Stimulated activated CD4-positive, alpha-beta T cell treated with anti-CD3 and anti-CD28 coated beads, Interleukin-15, amount 100 ng/mL, for 48 hours (primary cell): ENCODE measurements at regions not wholly inside any gene's neighbourhood (a gene's known extent, or its start where the extent isn't known, plus 50 kb on each side); places are given as distances from the start of the nearest gene placed in this dataset.
"Not testable (repeated sequence)": the region's sequence is repeated elsewhere in the genome, so short reads cannot be mapped to it uniquely, and the experiment has no call there.

Source experiments
- DNase-seq, 2 donors: peaks; one replicate each; pipeline ENCODE4 v3.0.0-alpha.2; 2020; ENCODE audit warnings: low read depth in 2 of 2

DNA sequence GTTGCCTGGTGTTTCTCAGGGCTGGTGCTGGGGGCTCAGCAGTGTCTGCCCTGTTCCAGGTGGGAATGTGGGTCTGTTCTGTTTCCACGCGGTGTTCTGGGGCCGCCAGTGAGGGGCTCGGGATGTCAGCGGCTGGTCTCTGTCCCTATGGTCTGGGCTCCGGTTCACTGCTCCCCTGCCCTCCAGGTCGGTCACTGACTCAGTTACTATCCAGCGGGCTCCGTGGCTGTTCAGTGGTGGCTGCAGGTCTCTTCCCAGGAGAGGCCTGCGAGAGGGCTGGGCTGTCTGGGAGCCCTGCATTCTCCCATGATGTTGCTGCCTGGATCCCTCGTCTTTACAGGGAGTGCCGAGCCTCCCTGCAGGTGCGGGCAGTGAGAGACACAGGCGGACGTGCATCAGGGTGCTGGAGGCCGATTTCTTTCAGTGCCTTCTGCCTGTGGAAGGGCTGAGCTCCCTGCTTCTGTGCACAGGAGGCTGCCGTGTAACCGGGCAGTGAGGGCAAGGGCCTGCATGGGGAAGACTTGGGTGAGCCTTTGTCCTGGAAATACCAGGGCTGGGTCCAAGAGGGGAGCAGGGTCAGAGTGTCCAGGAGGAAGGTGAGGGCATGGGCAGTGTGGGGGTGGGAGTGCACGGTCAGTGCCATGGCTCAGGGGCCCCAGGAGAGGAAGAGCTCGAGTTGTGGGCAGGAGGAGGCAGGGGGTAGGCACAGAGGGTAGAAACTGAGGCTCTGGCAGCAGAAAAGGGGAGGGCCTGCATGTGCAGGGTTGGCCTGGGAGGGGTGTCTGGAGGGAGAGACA, 391.0 kb downstream of the TMEM121 start:
- DNase-seq, result not testable (repeated sequence)

DNA sequence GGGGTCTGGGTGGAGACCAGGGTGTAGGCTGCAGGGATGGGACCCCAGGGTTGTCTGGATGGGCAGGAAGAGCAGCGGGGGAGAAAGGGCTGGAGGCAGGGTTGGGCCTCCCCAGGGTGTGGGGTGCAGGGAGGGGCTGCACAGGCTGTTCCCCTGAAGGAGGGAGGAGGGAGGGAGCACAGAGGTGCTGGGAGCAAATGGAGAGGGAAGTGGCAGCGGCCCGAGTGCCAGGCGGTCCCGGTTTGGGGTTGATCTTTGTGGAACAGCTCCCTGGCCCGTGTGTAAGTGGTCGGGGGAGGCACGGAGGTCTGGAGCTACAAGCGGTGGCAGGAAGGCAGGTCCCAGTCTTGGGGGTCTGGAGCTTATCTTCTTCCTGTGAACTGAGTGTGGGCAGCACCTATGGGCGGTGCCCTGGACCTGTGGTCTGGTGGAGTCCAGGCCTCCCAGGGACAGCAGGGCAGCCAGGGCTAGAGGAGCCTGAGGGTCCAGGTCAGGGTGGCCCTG, 391.6 kb downstream of the TMEM121 start:
- DNase-seq, result no peak

DNA sequence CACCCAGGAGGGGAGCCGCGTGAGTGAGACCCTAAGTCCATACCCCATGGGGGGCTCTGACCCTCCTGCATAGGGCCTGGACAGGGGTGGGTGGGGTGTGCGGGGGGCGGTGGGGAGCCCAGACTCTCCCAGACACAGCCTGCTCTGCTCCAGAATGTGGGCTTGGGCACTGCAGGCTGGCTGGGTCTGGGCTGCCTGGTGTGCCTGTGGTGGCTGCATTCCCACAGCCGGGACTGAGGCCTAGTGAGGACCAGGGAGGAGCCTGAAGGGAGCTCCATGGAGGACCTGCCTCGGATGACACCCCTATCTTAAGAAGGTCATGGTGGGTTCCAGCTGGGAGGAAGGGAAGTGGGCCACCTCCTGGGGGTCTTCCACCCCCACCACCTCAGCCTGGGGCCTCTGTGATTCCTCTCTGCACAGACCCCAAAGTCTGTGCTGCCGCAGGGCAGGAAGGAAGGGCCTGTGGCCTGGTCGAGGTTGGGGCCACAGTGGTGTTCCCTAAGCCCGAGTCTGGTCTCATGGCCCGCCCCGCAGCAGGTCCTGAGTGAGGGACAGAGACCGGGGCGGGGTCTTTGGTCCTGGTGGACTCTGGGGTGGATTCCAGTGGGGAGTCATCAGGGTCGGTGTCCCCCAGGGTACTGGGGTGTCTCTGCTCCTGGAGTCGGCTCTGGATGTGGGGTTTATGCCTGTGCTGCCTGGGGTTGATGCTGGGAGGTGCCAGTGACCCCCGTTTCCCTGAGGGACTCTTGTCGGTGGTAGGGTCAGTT, 392.3 kb downstream of the TMEM121 start:
- no peak for DNase-seq

DNA sequence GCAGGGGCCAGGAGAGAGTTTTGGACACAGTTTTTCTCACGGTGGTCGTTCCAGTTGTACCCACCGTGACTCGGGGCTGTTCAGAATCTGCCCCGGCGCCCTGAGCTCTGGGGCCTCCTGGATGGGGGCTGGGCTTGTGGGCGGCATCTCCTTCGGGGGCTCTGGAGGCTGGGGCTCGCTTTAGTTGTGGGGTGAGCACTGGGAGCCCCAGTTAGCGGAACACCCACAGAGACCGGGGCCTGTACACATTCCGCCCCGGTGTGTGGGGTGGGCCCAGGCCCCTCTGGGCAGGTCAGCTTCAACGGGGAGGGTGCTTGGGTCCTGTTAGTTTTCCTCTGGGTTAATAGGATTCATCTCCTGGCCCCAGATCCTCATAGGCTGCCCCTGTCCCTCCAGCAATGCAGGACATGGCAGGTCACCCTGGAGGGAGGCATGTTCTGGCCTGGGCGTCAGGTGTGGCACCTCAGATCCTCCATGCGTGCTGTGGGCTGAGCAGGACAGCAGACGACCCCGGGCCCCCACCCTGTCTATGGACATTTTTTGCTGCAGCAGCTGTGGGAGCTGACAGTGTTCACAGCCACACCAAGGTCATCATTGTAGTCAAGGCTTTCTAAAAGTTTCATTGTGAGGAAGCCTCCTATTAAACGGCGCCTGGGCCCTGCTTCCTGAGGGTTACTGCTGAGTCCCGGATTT, 393.2 kb downstream of the TMEM121 start:
- no peak for DNase-seq

DNA sequence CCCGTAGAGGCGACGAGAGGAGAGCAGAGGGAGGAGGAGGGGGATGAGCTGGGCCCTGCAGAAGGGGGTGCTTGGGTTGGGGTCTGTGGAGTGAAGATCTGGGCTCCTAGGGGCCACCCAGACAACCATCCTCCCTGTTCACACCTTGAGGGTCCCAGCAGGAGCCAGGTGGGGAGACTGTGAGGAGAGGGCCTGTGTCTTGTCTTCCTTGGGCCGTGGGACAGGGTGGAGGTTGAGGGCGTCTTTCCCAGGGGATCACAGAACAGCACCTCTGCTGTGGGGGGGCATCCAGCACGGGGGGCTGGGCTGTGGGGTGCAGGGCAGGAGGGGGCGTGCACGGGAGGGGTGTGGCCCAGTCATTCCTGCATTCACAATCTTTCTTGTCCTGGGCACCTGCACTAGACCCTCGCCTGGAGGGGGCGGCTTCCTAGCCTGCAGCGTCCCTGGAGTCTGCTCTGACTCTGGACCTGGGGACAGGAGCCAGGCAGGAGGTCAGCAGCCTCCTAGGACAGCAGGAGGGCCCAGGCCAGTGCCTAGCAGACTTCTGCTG, 393.8 kb downstream of the TMEM121 start:
- not testable (repeated sequence) for DNase-seq

DNA sequence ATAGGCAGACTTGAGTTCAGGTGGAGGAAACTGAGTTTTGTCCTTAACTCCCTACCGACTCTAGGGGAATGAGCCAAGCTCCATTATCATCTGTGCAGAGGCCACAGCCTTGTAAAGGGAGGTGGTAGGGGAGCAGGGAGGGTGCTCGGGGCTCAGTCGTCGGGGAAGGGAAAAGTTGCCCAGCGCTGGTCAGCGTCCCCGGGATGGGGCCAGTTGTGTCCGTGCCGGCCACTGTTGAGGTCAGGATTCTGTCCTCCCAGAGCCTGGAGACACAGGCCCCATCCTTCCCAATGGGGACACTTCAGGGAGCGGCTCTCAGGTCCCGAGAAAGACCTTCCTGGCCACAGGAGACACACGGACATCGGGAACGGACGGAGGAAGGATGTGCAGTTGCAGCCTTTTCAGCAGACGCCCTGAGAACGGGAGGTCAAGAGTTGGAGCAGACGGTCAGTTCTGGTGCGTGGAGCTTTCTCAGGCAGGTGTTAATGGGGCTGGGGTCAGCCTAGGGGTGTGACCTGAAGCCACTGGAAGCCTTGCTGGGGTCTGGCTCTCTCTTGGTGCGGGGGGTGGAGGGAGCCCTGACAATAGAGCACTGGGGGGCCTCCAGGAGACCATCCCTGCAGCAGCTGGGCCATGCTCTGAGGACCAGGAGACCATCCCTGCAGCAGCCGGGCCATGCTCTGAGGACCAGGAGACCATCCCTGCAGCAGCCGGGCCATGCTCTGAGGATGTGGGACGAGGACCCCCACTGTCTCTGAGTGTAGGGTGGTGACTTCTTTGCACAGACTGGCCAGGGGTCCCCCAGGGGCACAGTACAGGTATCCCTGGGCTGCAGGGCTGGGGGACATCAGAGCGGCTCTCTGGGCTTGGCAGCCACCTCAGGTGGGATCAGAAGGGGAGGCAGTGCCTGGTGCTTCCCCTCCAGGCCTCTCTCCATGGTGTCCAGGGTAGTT, 394.7 kb downstream of the TMEM121 start:
- DNase-seq, result not testable (repeated sequence)

DNA sequence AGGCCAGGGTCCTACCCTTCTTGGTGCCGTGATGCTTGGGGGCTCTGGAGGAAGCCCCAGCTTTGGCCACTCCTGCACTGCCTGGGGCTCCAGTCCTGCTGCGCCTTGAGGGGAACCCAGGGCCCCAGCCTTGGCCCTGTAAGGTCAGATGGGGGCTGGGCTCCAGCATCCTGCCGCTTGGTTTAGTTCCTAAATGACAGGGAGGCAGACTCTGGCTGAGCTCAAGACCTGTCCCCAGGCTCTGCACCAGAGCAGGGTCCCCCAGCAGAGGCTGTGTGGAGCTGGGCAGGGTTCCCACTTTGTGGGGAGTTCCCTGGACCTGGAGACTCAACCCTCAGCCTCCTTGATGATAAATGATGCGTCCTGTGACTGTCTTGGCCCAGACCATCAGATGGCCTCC, 395.4 kb downstream of the TMEM121 start:
- not testable (repeated sequence) for DNase-seq

DNA sequence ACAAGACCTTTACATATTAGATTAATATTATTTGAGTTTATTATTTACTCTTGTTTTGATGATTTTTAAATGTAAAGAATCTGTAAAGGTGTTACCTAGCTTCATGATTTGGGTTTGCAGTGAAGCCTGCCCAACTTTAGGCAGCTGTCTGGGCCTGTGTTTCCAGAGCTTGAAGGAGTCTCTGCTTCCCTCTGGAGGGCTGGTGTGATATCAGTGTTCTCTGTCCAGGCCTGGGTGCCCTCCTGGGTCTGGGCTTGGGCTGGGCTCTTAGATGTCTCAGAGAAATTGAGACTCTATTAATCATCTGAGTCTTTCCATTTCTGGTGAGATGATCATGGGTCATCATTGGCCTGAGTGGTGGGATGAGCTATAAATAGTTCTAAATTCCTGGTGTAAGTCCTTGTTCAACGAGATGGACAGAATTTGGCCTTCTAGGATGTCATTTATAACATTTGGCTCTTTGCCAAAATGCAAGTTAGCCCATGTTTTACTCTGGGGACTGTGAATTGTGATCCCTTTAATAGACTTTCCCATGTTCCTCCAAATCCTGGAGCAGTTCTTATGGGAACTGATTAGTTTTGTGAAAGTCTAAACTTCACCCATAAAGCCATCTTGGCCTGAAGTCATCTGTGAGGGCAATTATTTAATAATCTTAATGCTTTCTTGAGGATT, 397.3 kb downstream of the TMEM121 start:
- DNase-seq, result not testable (repeated sequence)

DNA sequence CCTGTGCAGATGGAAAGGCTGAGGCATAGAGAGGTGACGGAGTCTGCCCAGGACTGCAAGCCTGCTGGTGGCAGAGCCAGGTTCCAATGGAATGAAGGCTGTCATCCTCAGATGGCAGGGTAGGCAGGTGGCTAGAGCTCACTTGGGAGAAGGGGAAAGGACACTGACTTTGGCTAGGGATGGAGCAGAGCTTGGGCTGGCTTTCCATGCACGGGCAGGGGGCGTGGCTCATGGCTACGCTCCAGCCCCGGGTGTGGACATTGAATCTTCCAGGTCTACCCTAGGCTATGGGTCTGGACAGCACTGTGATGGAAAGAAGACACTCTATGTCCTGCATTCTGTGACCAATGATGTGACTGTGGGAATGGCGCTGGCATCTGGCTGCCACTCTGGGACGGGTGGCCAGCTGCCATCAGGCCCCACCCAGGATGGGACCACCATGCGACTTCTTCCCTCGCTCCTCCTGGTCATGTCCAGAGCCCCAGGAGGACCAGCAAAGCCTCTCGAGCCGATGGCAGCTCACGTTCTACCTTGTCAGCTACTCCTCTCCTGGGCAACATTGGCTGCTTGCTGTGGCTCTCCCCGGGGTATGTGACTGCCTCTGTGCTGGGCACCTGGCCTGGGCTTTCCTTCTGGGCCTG, 398.7 kb downstream of the TMEM121 start:
- DNase-seq, result no peak

DNA sequence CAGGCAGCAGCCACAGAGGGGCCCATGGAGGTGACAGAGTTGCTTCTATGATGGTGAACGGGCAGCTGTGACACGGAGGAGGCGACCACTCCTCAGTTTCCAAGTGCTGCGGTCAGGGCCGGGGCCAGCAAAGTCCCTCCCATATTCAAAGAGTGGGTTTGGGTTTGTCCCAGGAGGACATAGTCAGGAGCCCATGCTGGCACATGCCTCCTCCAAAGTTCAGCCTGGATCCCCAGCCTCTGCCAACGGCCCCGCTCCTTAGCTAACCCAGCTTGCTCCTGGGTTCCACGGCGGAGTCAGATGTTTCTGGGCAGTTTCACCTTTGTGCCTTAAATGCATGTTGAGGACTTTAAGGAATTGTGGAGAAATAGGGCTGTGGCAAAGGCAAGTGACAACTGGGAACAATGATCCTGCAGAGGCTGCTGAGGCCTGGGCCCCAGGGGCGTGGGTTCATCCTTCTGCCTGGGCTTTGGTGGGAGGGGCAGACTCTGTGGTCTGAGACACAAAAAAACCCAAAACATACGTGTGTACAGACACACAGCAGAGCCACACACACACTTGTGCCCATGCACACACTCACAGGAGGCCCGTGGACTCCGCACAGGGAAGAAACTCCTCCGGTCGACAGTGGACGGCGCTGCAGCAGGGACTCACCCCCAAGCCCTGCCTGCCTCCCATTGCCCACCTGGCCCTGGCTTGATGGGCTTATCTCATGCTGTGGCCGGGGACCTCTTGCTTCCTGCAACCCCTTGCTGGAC, 399.4 kb downstream of the TMEM121 start:
- no peak for DNase-seq

DNA sequence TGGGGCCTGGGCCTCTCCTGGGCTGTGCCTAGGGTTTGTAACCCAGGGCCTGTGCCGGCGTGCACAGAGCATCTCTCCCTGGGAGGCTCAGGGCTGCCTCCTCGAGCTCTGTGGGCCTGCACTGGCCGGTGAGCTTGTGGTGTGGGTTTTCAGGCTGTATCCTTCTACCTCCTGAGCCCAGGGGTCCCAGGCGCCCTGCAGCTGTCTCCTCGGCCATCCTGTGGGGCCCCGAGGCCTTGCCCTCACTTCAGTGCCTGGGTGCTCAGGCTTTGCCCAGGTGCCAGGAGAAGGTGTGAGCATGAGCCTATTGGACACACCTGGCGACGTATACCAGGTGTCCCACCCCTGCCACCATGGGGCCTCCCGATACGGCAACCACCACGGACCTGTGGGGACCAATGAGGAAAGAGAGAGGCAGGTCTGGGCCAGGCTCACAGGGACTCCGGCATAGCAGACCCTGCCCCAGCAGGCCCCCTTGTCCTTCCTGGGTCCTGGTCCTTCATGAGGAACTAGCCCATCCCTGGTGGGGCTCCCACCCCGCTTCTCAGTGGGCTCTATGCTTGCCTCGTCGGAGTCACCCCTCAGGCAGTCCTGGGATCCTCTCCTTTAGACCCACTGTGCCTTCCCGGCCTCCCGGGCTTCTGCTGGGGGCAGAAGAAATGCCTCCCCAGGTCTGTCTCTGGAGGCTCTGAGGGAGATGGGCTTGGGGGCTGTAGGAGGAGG, 400.2 kb downstream of the TMEM121 start:
- no peak for DNase-seq

DNA sequence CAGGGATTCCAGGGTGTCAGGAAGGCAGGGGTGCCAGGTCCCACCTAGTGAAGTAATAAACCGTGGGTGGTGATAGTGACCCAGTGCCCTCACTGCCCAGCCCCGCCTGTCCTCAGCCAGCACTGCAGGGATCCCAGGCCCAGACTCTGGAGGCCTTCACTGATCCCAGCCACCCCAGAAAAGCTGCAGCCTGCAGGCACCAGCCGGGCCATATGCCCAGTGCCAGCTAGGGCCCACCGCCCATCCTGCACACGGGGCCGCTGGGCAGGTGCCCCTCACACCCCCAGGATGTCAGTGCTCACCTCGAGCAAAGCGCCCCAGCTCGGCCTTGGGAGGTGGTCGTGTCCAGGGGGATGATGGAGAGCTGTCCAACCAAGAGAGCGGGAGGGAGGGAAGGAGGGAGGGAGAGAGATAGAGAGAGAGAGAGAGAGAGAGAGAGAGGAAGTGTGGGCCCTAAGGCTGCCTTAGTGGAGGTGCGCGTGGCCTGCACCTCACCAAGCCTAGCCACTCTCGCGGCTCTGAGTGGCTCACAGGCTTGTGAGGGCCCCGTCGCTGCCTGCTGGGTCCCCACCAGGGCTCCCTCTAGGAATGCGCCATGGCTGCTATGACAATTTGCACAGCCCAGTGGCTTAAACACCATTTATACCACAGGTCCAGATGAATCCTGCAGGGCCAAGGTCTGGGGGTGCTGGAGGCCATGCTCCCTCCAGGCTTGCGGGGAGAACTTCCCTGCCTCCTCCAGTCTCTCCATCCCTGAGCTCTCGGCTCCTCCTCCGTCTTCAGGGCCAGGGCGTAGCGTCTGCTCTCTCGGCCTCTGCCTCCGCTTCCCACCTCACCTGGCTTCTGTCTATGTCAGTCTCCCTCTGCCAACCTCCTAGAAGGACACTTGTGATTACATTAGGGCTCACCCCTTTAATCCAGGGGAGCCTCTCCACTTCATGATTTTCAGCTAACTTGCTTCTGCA, 401.0 kb downstream of the TMEM121 start:
- no peak for DNase-seq

DNA sequence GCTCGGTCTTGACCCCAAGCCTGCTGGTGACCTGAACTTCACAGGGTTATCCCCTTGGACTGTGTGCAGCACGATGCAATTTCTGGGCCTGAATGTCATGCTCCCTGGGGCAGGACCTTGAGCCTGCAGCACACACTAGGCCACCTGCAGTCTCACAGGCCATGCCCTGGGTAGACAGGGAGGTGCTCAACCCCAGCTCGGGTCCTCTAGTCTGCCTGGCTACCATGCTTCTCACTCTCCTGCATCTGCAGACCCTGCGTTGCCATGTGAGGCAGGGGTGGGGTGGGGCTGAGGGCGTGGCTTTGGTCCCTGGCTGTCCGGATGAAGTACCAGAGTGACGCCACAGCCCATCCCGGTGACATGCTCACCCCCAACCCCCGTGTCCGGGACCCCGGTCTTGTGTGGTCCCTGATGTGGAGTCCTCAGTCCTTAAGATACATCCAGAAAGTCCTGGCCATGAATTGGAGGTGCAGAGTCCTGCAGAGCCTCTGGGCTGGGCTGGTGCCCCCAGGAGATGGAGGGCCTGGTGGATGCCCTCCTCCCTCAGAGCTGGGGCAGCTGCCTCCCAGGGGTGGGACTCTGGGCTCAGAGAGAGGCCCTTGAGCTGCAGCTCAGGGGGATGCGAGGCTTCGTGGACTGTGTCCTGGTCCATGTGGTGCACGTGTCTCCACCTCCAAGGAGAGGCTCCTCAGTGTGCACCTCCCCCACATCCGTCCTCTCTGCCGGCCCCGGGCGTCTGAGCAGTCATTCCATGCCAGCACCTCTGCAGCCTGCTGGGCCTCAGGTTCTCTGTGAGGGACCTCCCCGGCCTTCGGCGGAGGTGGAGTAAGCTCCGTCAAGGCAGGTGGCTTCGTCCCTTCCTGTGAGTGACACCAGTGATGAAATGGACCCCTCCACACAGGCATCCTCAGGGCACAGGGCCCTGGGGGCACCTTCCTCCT, 402.1 kb downstream of the TMEM121 start:
- not testable (repeated sequence) for DNase-seq

DNA sequence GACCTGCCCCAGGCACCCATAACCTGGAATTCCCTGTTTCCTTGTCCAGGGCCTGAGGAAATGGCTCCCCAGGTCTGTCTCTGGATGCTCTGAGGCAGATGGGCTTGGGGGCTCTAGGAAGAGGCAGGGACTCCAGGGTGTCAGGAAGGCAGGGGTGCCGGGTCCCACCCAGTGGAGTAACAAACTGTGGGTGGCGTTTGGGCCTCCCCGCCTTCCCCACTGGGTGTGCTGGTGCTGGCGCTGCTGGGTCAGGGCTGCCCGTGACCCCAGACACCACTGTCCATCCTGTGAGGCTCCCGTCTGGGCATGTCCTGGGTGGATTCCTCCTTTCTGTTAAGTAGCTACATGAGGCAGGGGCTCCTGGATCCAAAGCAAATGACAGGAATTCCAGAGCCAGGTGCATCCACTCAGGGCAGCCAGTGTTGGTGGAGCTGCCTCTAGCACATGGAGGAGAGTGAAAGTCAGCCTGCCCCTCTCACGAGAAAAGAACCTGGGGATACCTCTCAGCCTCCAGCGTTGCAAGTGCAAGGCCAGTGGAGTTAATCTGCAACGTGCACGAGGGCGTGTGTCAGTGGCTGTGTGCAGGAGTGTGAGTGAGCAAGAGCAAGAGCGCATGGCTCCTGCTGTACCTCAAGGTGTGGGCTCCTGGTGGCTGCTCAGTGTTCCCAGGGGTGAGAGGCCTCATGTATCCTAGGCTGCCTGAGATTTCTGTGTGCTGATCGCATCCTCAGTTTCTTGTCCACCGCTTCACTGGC, 403.1 kb downstream of the TMEM121 start:
- no peak for DNase-seq

DNA sequence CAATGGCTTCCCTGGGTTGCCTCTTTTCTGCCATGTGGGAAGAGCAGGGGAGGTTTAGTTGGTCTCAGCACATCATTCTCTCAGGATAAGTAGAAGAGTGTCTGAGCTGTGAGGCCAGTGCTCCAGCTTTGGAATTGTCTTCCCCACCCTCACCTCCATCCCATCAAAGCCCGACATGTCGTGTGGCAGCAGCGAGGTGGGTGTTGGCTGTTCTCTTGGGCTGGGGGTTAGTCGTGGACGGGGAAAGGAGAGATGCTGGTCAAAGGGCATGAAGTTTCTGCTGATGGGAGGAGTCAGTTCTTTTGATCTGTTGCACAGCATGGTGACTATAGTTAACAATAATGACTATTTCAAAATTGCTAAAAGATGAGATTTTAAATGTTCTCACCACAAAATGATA, 404.2 kb downstream of the TMEM121 start:
- DNase-seq, result no peak
